ENCODE measurements at regions not wholly inside any gene's neighbourhood (a gene's known extent, or its start where the extent isn't known, plus 50 kb on each side); places are given as distances from the start of the nearest gene placed in this dataset.

DNA sequence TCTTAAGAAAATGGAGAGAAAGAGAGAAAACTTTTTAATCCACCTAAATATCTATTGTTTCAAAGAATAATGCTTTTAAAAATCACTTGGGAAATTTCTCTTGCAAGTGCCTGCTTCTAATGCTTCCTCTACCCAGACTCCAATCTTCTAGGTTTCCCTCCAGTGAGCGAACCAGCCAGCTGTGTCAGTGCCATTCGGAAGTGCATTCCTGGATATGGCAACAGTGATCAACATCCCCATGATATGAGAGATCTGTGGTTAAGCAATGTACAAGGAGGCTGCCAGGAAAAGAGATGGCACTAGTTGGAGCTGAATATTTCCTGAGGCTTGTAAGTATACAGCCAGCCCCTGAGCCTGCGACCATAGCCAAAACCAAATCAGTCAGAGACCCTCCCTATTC, 53.3 kb upstream of the KCNMB2 start:
- H3K4me3 ChIP-seq (ENCODE audit: low read length), result no peak overlapping the region
- no peaks in the 10 kb centered on the region for H3K36me3 ChIP-seq (ENCODE audit: insufficient read depth, low read depth, low read length)
- no peak overlapping the region for H3K27ac ChIP-seq (ENCODE audit: low read length)
- H3K9ac ChIP-seq (ENCODE audit: low read depth, low read length), result no peak overlapping the region
- peaks cover 8% of the 10 kb centered on the region; the same call in 1 of the 2 replicates for H3K4me1 ChIP-seq (ENCODE audit: insufficient read depth, low read length)
- no peaks in the 10 kb centered on the region; the same call in 1 of the 2 replicates for H3K9me3 ChIP-seq (ENCODE audit: insufficient read depth, low read depth, low read length)
- H3K27me3 ChIP-seq (ENCODE audit: insufficient read depth, low read length), result no peaks in the 10 kb centered on the region

DNA sequence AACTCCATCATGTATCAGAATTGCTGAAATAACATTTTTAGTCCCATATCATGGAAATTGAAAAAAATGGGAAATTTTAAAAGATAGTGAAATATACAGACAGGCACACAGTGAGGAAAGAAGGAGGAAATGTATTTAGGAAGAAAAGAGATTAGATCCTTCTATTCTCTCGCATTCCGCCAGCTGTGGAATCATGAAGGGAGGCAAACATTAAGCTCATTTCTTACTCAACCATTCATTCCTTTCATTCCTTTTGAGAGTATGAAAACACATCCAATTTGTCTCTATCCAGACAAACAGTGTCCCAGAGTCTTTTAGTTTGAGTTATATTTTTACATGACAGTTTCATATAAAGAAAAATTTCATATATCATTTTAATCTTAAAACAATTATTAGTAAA, 52.5 kb upstream of the KCNMB2 start:
- H3K9me3 ChIP-seq (ENCODE audit: insufficient read depth, low read depth, low read length), result no peaks in the 10 kb centered on the region; the same call in 1 of the 2 replicates
- H3K27me3 ChIP-seq (ENCODE audit: insufficient read depth, low read length), result no peaks in the 10 kb centered on the region
- no peaks in the 10 kb centered on the region for H3K36me3 ChIP-seq (ENCODE audit: insufficient read depth, low read depth, low read length)
- no peak overlapping the region for H3K27ac ChIP-seq (ENCODE audit: low read length)
- H3K4me3 ChIP-seq (ENCODE audit: low read length), result no peak overlapping the region
- H3K9ac ChIP-seq (ENCODE audit: low read depth, low read length), result no peak overlapping the region
- peaks cover 8% of the 10 kb centered on the region; the same call in 1 of the 2 replicates for H3K4me1 ChIP-seq (ENCODE audit: insufficient read depth, low read length)

DNA sequence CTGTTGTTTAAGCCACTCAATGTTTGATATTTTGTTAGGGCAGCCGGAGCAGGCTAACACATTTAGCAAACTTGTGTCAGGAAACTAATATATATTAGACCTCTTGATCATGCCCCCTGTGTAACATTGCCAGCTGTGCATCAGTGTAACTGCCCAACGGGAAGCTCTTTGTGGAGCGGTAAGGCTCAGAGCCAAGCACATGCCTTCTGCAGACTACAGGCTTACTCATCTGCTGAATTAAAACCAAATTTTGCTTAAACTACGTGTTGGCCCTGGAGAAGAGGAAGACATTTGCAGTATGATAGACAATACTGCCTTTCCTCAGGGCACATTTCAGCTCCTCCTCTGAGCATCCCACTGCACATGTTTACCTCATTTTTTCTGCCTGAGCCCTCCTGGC, 50.5 kb upstream of the KCNMB2 start:
- Histone ChIP-seq H3K4me3 (ENCODE audit: low read length) (no peak overlapping the region), H3K9ac (ENCODE audit: low read depth, low read length) (no peak overlapping the region), H3K9me3 (ENCODE audit: insufficient read depth, low read depth, low read length) (no peaks in the 10 kb centered on the region; the same call in 1 of the 2 replicates), H3K27me3 (ENCODE audit: insufficient read depth, low read length) (no peaks in the 10 kb centered on the region), H3K27ac (ENCODE audit: low read length) (no peak overlapping the region), H3K36me3 (ENCODE audit: insufficient read depth, low read depth, low read length) (no peaks in the 10 kb centered on the region), H3K4me1 (ENCODE audit: insufficient read depth, low read length) (peaks cover 8% of the 10 kb centered on the region; the same call in 1 of the 2 replicates)
